ENCODE measurements at regions not wholly inside any gene's neighbourhood (a gene's known extent, or its start where the extent isn't known, plus 50 kb on each side); places are given as distances from the start of the nearest gene placed in this dataset.

GRCh38 chr2:136205615-136206014, 87.7 kb upstream of the CXCR4 start:
- peaks cover 6% of the 10 kb centered on the region for H3K4me1 Mint-ChIP-seq
- no peaks in the 10 kb centered on the region for H3K36me3 Mint-ChIP-seq (ENCODE audit: low read depth)
- no peak overlapping the region for H3K4me3 Mint-ChIP-seq
- no peaks in the 10 kb centered on the region for H3K27me3 Mint-ChIP-seq
- DNase-seq (no peak), ATAC-seq (no peak)
- no peaks in the 10 kb centered on the region for H3K9me3 ChIP-seq (ENCODE audit: control insufficient read depth, low read length, poor library complexity, severe bottlenecking)
- no peak overlapping the region for H3K27ac Mint-ChIP-seq

GRCh38 chr2:136204971-136205370, 87.0 kb upstream of the CXCR4 start:
- Mint-ChIP-seq H3K36me3 (ENCODE audit: low read depth) (no peaks in the 10 kb centered on the region), H3K4me3 (no peak overlapping the region), H3K4me1 (peaks cover 6% of the 10 kb centered on the region), H3K27me3 (no peaks in the 10 kb centered on the region), H3K27ac (no peak overlapping the region)
- no peaks in the 10 kb centered on the region for H3K9me3 ChIP-seq (ENCODE audit: control insufficient read depth, low read length, poor library complexity, severe bottlenecking)
- no peak for DNase-seq
- no peak for ATAC-seq

GRCh38 chr2:136195226-136195625, 77.3 kb upstream of the CXCR4 start:
- DNase-seq (no peak), ATAC-seq (no peak)
- no peaks in the 10 kb centered on the region for H3K9me3 ChIP-seq (ENCODE audit: control insufficient read depth, low read length, poor library complexity, severe bottlenecking)
- Mint-ChIP-seq H3K27me3 (no peaks in the 10 kb centered on the region), H3K4me3 (no peak overlapping the region), H3K27ac (peak overlapping the region; percentile 65), H3K4me1 (no peaks in the 10 kb centered on the region), H3K36me3 (ENCODE audit: low read depth) (no peaks in the 10 kb centered on the region)

- no peaks in the 10 kb centered on the region for H3K4me1 Mint-ChIP-seq
- no peak for DNase-seq
- H3K36me3 Mint-ChIP-seq (ENCODE audit: low read depth) = no peaks in the 10 kb centered on the region
- peak overlapping the region; percentile 47 for H3K27ac Mint-ChIP-seq
- ATAC-seq = no peak
- H3K9me3 ChIP-seq (ENCODE audit: control insufficient read depth, low read length, poor library complexity, severe bottlenecking) = no peaks in the 10 kb centered on the region
- H3K27me3 Mint-ChIP-seq = no peaks in the 10 kb centered on the region
- H3K4me3 Mint-ChIP-seq = no peak overlapping the region
These were observed 73.1 kb upstream of the CXCR4 start for GRCh38 chr2:136191041-136191440.

- Mint-ChIP-seq H3K4me1 (no peaks in the 10 kb centered on the region), H3K27ac (no peak overlapping the region), H3K36me3 (ENCODE audit: low read depth) (no peaks in the 10 kb centered on the region), H3K27me3 (no peaks in the 10 kb centered on the region), H3K4me3 (no peak overlapping the region)
- no peaks in the 10 kb centered on the region for H3K9me3 ChIP-seq (ENCODE audit: control insufficient read depth, low read length, poor library complexity, severe bottlenecking)
- ATAC-seq (no peak), DNase-seq (no peak)
These were observed 71.4 kb upstream of the CXCR4 start for GRCh38 chr2:136189221-136189782.

- no peak overlapping the region for H3K27ac Mint-ChIP-seq
- no peaks in the 10 kb centered on the region for H3K9me3 ChIP-seq (ENCODE audit: control insufficient read depth, low read length, poor library complexity, severe bottlenecking)
- ATAC-seq (no peak), DNase-seq (no peak)
- H3K36me3 Mint-ChIP-seq (ENCODE audit: low read depth) = no peaks in the 10 kb centered on the region
- no peaks in the 10 kb centered on the region for H3K4me1 Mint-ChIP-seq
- no peaks in the 10 kb centered on the region for H3K27me3 Mint-ChIP-seq
- no peak overlapping the region for H3K4me3 Mint-ChIP-seq
These were observed 70.1 kb upstream of the CXCR4 start for GRCh38 chr2:136188086-136188485.

GRCh38 chr2:136185981-136186776, 68.2 kb upstream of the CXCR4 start:
- Mint-ChIP-seq H3K27me3 (no peaks in the 10 kb centered on the region), H3K4me3 (no peak overlapping the region), H3K27ac (no peak overlapping the region), H3K4me1 (peaks cover 5% of the 10 kb centered on the region), H3K36me3 (ENCODE audit: low read depth) (no peaks in the 10 kb centered on the region)
- no peaks in the 10 kb centered on the region for H3K9me3 ChIP-seq (ENCODE audit: control insufficient read depth, low read length, poor library complexity, severe bottlenecking)
- ATAC-seq = no peak
- DNase-seq = no peak

- no peak for DNase-seq
- H3K27ac Mint-ChIP-seq = no peak overlapping the region
- no peaks in the 10 kb centered on the region for H3K9me3 ChIP-seq (ENCODE audit: control insufficient read depth, low read length, poor library complexity, severe bottlenecking)
- H3K27me3 Mint-ChIP-seq = no peaks in the 10 kb centered on the region
- no peaks in the 10 kb centered on the region for H3K36me3 Mint-ChIP-seq (ENCODE audit: low read depth)
- no peak for ATAC-seq
- H3K4me1 Mint-ChIP-seq = peaks cover 8% of the 10 kb centered on the region
- no peak overlapping the region for H3K4me3 Mint-ChIP-seq
These were observed 65.1 kb upstream of the CXCR4 start for GRCh38 chr2:136183097-136183496.

GRCh38 chr2:136182315-136182714, 64.4 kb upstream of the CXCR4 start:
- no peak overlapping the region for H3K4me3 Mint-ChIP-seq
- no peaks in the 10 kb centered on the region for H3K36me3 Mint-ChIP-seq (ENCODE audit: low read depth)
- peaks cover 8% of the 10 kb centered on the region for H3K4me1 Mint-ChIP-seq
- no peak for ATAC-seq
- H3K27ac Mint-ChIP-seq = peak overlapping the region; percentile 74
- no peaks in the 10 kb centered on the region for H3K27me3 Mint-ChIP-seq
- DNase-seq = no peak
- no peaks in the 10 kb centered on the region for H3K9me3 ChIP-seq (ENCODE audit: control insufficient read depth, low read length, poor library complexity, severe bottlenecking)

GRCh38 chr2:136179602-136179975, 61.6 kb upstream of the CXCR4 start:
- Mint-ChIP-seq H3K36me3 (ENCODE audit: low read depth) (no peaks in the 10 kb centered on the region), H3K4me1 (peaks cover 11% of the 10 kb centered on the region), H3K27me3 (no peaks in the 10 kb centered on the region), H3K27ac (peak overlapping the region; percentile 46), H3K4me3 (no peak overlapping the region)
- H3K9me3 ChIP-seq (ENCODE audit: control insufficient read depth, low read length, poor library complexity, severe bottlenecking) = no peaks in the 10 kb centered on the region
- DNase-seq (no peak), ATAC-seq (no peak)

- H3K9me3 ChIP-seq (ENCODE audit: control insufficient read depth, low read length, poor library complexity, severe bottlenecking) = no peaks in the 10 kb centered on the region
- Mint-ChIP-seq H3K4me1 (peaks cover 11% of the 10 kb centered on the region), H3K4me3 (no peak overlapping the region), H3K36me3 (ENCODE audit: low read depth) (no peaks in the 10 kb centered on the region), H3K27ac (peak overlapping the region; percentile 46), H3K27me3 (no peaks in the 10 kb centered on the region)
- no peak for DNase-seq
- ATAC-seq = no peak
These were observed 61.1 kb upstream of the CXCR4 start for GRCh38 chr2:136178941-136179601.

GRCh38 chr2:136175868-136176267, 57.9 kb upstream of the CXCR4 start:
- peaks cover 10% of the 10 kb centered on the region for H3K4me1 Mint-ChIP-seq
- no peaks in the 10 kb centered on the region for H3K27me3 Mint-ChIP-seq
- H3K27ac Mint-ChIP-seq = no peak overlapping the region
- no peak for ATAC-seq
- H3K9me3 ChIP-seq (ENCODE audit: control insufficient read depth, low read length, poor library complexity, severe bottlenecking) = no peaks in the 10 kb centered on the region
- no peak for DNase-seq
- no peak overlapping the region for H3K4me3 Mint-ChIP-seq
- H3K36me3 Mint-ChIP-seq (ENCODE audit: low read depth) = no peaks in the 10 kb centered on the region

GRCh38 chr2:136175466-136175865, 57.5 kb upstream of the CXCR4 start:
- Mint-ChIP-seq H3K4me3 (no peak overlapping the region), H3K27me3 (no peaks in the 10 kb centered on the region), H3K27ac (no peak overlapping the region), H3K36me3 (ENCODE audit: low read depth) (no peaks in the 10 kb centered on the region), H3K4me1 (peaks cover 10% of the 10 kb centered on the region)
- ATAC-seq (no peak), DNase-seq (no peak)
- H3K9me3 ChIP-seq (ENCODE audit: control insufficient read depth, low read length, poor library complexity, severe bottlenecking) = no peaks in the 10 kb centered on the region

- no peak overlapping the region for H3K4me3 Mint-ChIP-seq
- H3K4me1 Mint-ChIP-seq = peaks cover 6% of the 10 kb centered on the region
- ATAC-seq = no peak
- no peak for DNase-seq
- peaks cover 3% of the 10 kb centered on the region for H3K27me3 Mint-ChIP-seq
- H3K9me3 ChIP-seq (ENCODE audit: control insufficient read depth, low read length, poor library complexity, severe bottlenecking) = no peaks in the 10 kb centered on the region
- H3K36me3 Mint-ChIP-seq (ENCODE audit: low read depth) = no peaks in the 10 kb centered on the region
- no peak overlapping the region for H3K27ac Mint-ChIP-seq
These were observed 55.2 kb upstream of the CXCR4 start for GRCh38 chr2:136173126-136173525.

Data from T-helper 17 cell (primary cell).